ENCODE measurements at regions not wholly inside any gene's neighbourhood (a gene's known extent, or its start where the extent isn't known, plus 50 kb on each side); places are given as distances from the start of the nearest gene placed in this dataset.

DNA sequence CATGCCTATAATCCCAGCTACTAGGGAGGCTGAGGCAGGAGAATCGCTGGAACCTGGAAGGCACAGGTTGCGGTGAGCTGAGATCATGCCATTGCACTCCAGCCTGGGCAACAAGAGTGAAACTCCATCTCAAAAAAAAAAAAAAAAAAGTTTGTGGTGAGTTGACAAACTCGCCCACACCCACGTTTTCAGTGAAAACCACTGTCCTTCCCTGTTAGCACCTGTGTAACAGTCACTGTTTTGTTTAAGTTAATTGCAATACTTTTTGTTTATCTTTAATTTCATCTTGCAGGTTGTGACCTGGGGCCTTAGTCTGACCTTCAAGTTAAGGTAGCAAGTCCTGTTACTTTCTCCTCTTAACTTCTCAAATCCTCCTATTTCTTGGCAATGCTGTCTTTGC lies 65.5 kb upstream of the SKOR2 start:
- DNase-seq, result no peak

- DNase-seq, result no peak
Measured at GRCh38 chr18:47313901-47314300, 62.4 kb upstream of the SKOR2 start.

DNA sequence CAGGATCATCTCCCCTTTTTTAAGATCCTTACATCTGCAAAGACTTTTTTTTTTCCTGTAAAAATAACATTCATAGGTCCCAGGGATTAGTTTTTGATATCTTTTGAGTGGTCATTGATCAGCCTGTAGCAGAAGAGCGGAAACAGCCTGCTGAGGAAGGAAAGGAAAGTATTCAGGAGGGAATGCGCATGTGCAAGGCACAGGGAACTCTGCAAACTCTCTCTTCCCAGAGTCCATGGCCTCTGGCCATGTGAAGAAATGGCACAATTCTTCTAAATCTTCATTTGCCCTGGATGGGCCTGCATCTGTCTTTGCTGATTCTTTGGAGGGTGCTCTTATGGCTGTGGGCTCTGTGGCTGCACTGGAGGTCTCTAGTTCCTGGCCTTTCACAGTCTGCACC lies 60.1 kb upstream of the SKOR2 start:
- no peak for DNase-seq

Data from NCI-H1436 treated with DMSO at 0.1 percent for 48 hours (cell line).